Astrocyte (in vitro differentiated cells and primary cell): ENCODE measurements at regions not wholly inside any gene's neighbourhood (a gene's known extent, or its start where the extent isn't known, plus 50 kb on each side); places are given as distances from the start of the nearest gene placed in this dataset.

Source experiments
- DNase-seq: peaks from one replicate; pipeline ENCODE4 v3.0.0-alpha.2; 2010; ENCODE audit warnings: low read depth
- FAIRE-seq: peaks from 2 replicates; lab custom pipeline; 2011; peaks lifted over from hg19 to GRCh38; lab: Jason Lieb, UNC
- H2AFZ ChIP-seq: 2 replicates; pipeline ENCODE4 v1.6.0; 2012; ENCODE audit warnings: low read depth, low read length, inconsistent platforms
- H3K27ac ChIP-seq: 2 replicates; pipeline ENCODE4 v1.5.1; 2011; ENCODE audit warnings: low read depth, low read length, inconsistent platforms
- H3K27me3 ChIP-seq: 2 replicates; pipeline ENCODE4 v1.6.0; 2011; ENCODE audit warnings: low read length, inconsistent platforms; ENCODE audit not compliant: insufficient read depth
- H3K36me3 ChIP-seq: 2 replicates; pipeline ENCODE4 v1.5.1; 2011; ENCODE audit warnings: low read length, inconsistent platforms; ENCODE audit not compliant: insufficient read depth
- H3K4me1 ChIP-seq: 2 replicates; pipeline ENCODE4 v1.5.1; 2011; ENCODE audit warnings: low read length, inconsistent platforms; ENCODE audit not compliant: insufficient read depth
- H3K4me2 ChIP-seq: 2 replicates; pipeline ENCODE4 v1.6.0; 2012; ENCODE audit warnings: low read length, inconsistent platforms
- H3K4me3 ChIP-seq: 2 replicates; pipeline ENCODE4 v1.5.1; 2011; ENCODE audit warnings: low read depth, mild to moderate bottlenecking, low read length, inconsistent platforms; ENCODE audit not compliant: insufficient read depth
- H3K79me2 ChIP-seq: 2 replicates; pipeline ENCODE4 v1.6.0; 2012; ENCODE audit warnings: mild to moderate bottlenecking, low read length, inconsistent platforms; ENCODE audit not compliant: insufficient read depth
- H3K9ac ChIP-seq: 2 replicates; pipeline ENCODE4 v1.6.0; 2012; ENCODE audit warnings: mild to moderate bottlenecking, low read length, inconsistent platforms
- H3K9me3 ChIP-seq: 2 replicates; pipeline ENCODE4 v1.5.1; 2012; ENCODE audit warnings: low read depth, mild to moderate bottlenecking, low read length, inconsistent platforms; ENCODE audit not compliant: insufficient read depth
- H4K20me1 ChIP-seq: 2 replicates; pipeline ENCODE4 v1.6.0; 2012; ENCODE audit warnings: low read length, inconsistent platforms; ENCODE audit not compliant: insufficient read depth
- H3K27ac Mint-ChIP-seq: one replicate; pipeline ENCODE4 v1.8.0; 2021; ENCODE audit warnings: mild to moderate bottlenecking, mixed read lengths; ENCODE audit not compliant: unreplicated experiment
- H3K27me3 Mint-ChIP-seq: one replicate; pipeline ENCODE4 v1.8.0; 2021; ENCODE audit warnings: low read depth, mixed read lengths; ENCODE audit not compliant: unreplicated experiment
- H3K36me3 Mint-ChIP-seq: one replicate; pipeline ENCODE4 v1.8.0; 2021; ENCODE audit warnings: low read depth, mixed read lengths; ENCODE audit not compliant: unreplicated experiment
- H3K4me1 Mint-ChIP-seq: one replicate; pipeline ENCODE4 v1.8.0; 2021; ENCODE audit warnings: low read depth, mixed read lengths; ENCODE audit not compliant: unreplicated experiment
- H3K4me3 Mint-ChIP-seq: one replicate; pipeline ENCODE4 v1.8.0; 2021; ENCODE audit warnings: mild to moderate bottlenecking, moderate library complexity, mixed read lengths; ENCODE audit not compliant: unreplicated experiment
- H3K9me3 Mint-ChIP-seq: one replicate; pipeline ENCODE4 v1.8.0; 2021; ENCODE audit warnings: mild to moderate bottlenecking, mixed read lengths; ENCODE audit not compliant: unreplicated experiment
- EZH2 ChIP-seq: IDR thresholded peaks from 2 replicates; pipeline ENCODE4 v1.6.1; 2012; ENCODE audit warnings: mild to moderate bottlenecking, low read length, inconsistent platforms; ENCODE audit not compliant: insufficient read depth
- TF ChIP-seq, protein P1 (sequence below): IDR thresholded peaks from 2 replicates; pipeline ENCODE4 v1.5.1; 2011; ENCODE audit warnings: low read depth, mild to moderate bottlenecking, inconsistent platforms, low read length, moderate library complexity; ENCODE audit not compliant: insufficient read depth

DNA sequence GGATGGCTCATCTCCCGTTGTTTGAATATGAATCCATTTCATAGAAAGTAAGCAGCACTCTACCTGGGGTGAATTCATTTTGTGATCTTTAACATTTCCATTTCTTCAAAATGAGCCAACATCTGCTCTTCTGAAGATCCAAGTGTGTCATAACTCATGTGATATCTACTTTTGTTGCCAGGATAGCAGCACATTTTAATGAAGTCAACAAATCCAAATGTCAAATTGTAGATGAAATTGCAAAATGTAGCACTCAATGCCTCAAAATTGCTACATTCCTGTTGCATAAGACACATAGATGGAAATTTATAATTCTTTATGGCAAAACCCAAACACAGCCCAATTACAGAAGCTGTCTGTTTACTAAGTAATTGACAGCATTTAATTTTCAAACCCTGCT lies 360.7 kb downstream of the TMX3 start:
- H3K79me2 ChIP-seq: no peaks in the 10 kb centered on the region
- H3K27me3 ChIP-seq: no peaks in the 10 kb centered on the region
- no peak overlapping the region for H3K9ac ChIP-seq
- no peaks in the 10 kb centered on the region for H4K20me1 ChIP-seq
- no peak for DNase-seq
- no peak overlapping the region for H3K27ac ChIP-seq
- no peak for TF ChIP-seq EZH2
- TF ChIP-seq, protein P1, sequence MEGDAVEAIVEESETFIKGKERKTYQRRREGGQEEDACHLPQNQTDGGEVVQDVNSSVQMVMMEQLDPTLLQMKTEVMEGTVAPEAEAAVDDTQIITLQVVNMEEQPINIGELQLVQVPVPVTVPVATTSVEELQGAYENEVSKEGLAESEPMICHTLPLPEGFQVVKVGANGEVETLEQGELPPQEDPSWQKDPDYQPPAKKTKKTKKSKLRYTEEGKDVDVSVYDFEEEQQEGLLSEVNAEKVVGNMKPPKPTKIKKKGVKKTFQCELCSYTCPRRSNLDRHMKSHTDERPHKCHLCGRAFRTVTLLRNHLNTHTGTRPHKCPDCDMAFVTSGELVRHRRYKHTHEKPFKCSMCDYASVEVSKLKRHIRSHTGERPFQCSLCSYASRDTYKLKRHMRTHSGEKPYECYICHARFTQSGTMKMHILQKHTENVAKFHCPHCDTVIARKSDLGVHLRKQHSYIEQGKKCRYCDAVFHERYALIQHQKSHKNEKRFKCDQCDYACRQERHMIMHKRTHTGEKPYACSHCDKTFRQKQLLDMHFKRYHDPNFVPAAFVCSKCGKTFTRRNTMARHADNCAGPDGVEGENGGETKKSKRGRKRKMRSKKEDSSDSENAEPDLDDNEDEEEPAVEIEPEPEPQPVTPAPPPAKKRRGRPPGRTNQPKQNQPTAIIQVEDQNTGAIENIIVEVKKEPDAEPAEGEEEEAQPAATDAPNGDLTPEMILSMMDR: no peak
- peaks cover 8% of the 10 kb centered on the region for H3K9me3 Mint-ChIP-seq
- H2AFZ ChIP-seq: no peak overlapping the region
- H3K36me3 ChIP-seq: no peaks in the 10 kb centered on the region
- H3K36me3 Mint-ChIP-seq: peaks cover 5% of the 10 kb centered on the region
- H3K4me1 Mint-ChIP-seq: no peaks in the 10 kb centered on the region
- H3K4me3 ChIP-seq: no peak overlapping the region
- FAIRE-seq: no peak
- no peaks in the 10 kb centered on the region for H3K9me3 ChIP-seq
- no peaks in the 10 kb centered on the region for H3K4me1 ChIP-seq
- no peak overlapping the region for H3K27ac Mint-ChIP-seq
- no peak overlapping the region for H3K4me3 Mint-ChIP-seq
- no peak overlapping the region for H3K4me2 ChIP-seq
- H3K27me3 Mint-ChIP-seq: no peaks in the 10 kb centered on the region

DNA sequence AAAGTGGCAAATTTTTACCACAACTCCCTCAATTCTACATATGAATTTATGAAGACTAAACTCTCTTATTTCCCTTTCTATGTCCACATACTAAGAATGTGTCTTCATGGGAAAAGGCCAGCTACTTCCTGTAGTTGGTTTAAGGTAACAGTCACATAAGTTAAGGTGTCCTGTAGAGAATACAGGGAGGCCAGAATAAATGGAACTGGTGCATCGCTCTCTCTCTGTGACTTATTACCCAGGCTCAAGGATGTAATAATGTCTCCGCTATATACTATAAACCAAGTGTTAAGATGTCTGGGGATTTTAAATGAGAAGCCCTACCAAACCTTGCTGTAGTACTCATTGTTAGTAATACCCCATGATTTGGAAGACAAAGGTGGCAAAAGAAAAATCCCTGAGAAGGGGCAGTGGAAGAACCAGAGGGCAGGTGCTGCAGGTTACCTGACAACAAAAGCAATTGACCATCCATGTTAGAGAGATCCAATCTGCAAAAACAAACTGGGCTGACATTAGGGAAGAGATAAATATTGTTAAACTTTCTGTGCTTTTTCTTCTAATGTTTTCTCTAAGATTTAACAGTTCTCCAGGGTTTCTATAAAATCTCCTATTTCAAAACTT lies 372.8 kb downstream of the TMX3 start:
- Mint-ChIP-seq H3K36me3 (no peaks in the 10 kb centered on the region), H3K4me3 (no peak overlapping the region), H3K4me1 (no peaks in the 10 kb centered on the region), H3K9me3 (no peaks in the 10 kb centered on the region), H3K27me3 (peaks cover 2% of the 10 kb centered on the region), H3K27ac (no peak overlapping the region)
- H3K27ac ChIP-seq: no peak overlapping the region
- no peaks in the 10 kb centered on the region for H3K36me3 ChIP-seq
- H3K4me1 ChIP-seq: no peaks in the 10 kb centered on the region
- no peak overlapping the region for H3K4me3 ChIP-seq
- no peak overlapping the region for H3K4me2 ChIP-seq
- no peak for DNase-seq
- no peak for FAIRE-seq
- H3K9ac ChIP-seq: no peak overlapping the region
- no peak overlapping the region for H2AFZ ChIP-seq
- H3K79me2 ChIP-seq: no peaks in the 10 kb centered on the region
- no peak for TF ChIP-seq EZH2
- TF ChIP-seq, protein P1: no peak
- no peaks in the 10 kb centered on the region for H3K9me3 ChIP-seq
- no peaks in the 10 kb centered on the region for H3K27me3 ChIP-seq
- no peaks in the 10 kb centered on the region for H4K20me1 ChIP-seq

DNA sequence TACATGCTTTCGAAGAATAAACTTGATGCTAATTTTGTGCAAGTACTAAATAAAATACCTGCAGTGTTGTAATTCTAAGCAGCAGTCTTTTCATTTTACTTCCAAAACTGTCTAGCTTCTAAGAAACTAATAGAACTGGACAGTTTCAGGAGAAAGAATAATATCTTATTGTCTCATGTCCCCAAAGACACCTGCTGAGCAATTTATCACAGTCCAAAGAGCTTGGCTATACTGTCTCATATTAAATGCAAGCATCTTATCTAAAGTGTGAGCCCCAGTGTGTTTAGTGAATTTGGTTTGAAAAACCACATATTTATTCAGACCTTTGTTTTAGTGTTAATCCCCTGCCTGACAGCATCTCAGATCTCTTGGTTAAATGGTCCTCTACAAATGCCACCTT lies 374.3 kb downstream of the TMX3 start:
- peaks cover 2% of the 10 kb centered on the region for H3K27me3 Mint-ChIP-seq
- no peaks in the 10 kb centered on the region for H3K36me3 Mint-ChIP-seq
- H3K4me1 Mint-ChIP-seq: no peaks in the 10 kb centered on the region
- Histone ChIP-seq H3K9ac (no peak overlapping the region), H3K4me3 (no peak overlapping the region), H4K20me1 (no peaks in the 10 kb centered on the region), H3K9me3 (no peaks in the 10 kb centered on the region), H3K27me3 (no peaks in the 10 kb centered on the region), H3K4me2 (no peak overlapping the region), H2AFZ (no peak overlapping the region), H3K79me2 (no peaks in the 10 kb centered on the region), H3K4me1 (no peaks in the 10 kb centered on the region), H3K36me3 (no peaks in the 10 kb centered on the region), H3K27ac (no peak overlapping the region)
- DNase-seq: no peak
- H3K27ac Mint-ChIP-seq: no peak overlapping the region
- H3K4me3 Mint-ChIP-seq: no peak overlapping the region
- no peak for FAIRE-seq
- H3K9me3 Mint-ChIP-seq: no peaks in the 10 kb centered on the region
- TF ChIP-seq, protein P1: no peak
- no peak for TF ChIP-seq EZH2
